Caco-2 (cell line): ENCODE measurements at regions not wholly inside any gene's neighbourhood (a gene's known extent, or its start where the extent isn't known, plus 50 kb on each side); places are given as distances from the start of the nearest gene placed in this dataset.

Experiments used
- BruUV-seq: library from RNA; stranded (reverse); fragments of 400-500 nt; replicated peaks from 2 replicates; lab custom pipeline; 2021; lab: Mats Ljungman, UMichigan
- CTCF ChIA-PET: fragments of 300-600 bp; sonication (Branson Sonifier 250); formaldehyde crosslinking; loops from one replicate; lab custom pipeline; 2022; ENCODE audit warnings: antibody characterized with exemption; lab: Charles Lee
- POLR2A ChIA-PET: fragments of 300-600 bp; sonication (Branson Sonifier 250); formaldehyde crosslinking; loops from one replicate; lab custom pipeline; 2022; ENCODE audit warnings: antibody characterized with exemption; lab: Charles Lee
- DNase-seq, 2 experiments: peaks; one replicate each; pipeline versions ENCODE4 v3.0.0 to v3.0.0-alpha.2; 2020 to 2022
- H3K27me3 ChIP-seq: replicated peaks from 2 replicates; pipeline ENCODE4 v1.6.0; 2011; ENCODE audit warnings: low read length; ENCODE audit not compliant: control insufficient read depth, insufficient read depth
- H3K36me3 ChIP-seq: 2 replicates; pipeline ENCODE4 v1.5.1; 2011; ENCODE audit warnings: low read length; ENCODE audit not compliant: control insufficient read depth, insufficient read depth
- H3K4me1 ChIP-seq: fragments of 250-450 bp; sonication (Bioruptor Pico); 2 replicates; pipeline ENCODE4 v1.5.1; 2020; ENCODE audit warnings: mild to moderate bottlenecking
- H3K4me3 ChIP-seq: 2 replicates; pipeline ENCODE4 v1.5.1; 2011; ENCODE audit warnings: low read depth, mild to moderate bottlenecking, control low read depth, low read length
- H3K9me3 ChIP-seq: fragments of 250-450 bp; sonication (Bioruptor Pico); 2 replicates; pipeline ENCODE4 v1.5.1; 2020; ENCODE audit warnings: mild to moderate bottlenecking, moderate library complexity
- H3K27ac Mint-ChIP-seq: one replicate; pipeline ENCODE4 v1.8.0; 2022; ENCODE audit warnings: mixed read lengths; ENCODE audit not compliant: unreplicated experiment
- H3K27me3 Mint-ChIP-seq: one replicate; pipeline ENCODE4 v1.8.0; 2022; ENCODE audit warnings: mixed read lengths; ENCODE audit not compliant: insufficient read depth, unreplicated experiment
- H3K36me3 Mint-ChIP-seq: one replicate; pipeline ENCODE4 v1.8.0; 2022; ENCODE audit warnings: mild to moderate bottlenecking, mixed read lengths; ENCODE audit not compliant: insufficient read depth, unreplicated experiment
- H3K4me1 Mint-ChIP-seq: one replicate; pipeline ENCODE4 v1.8.0; 2022; ENCODE audit warnings: low read depth, mixed read lengths; ENCODE audit not compliant: unreplicated experiment
- H3K4me3 Mint-ChIP-seq: one replicate; pipeline ENCODE4 v1.8.0; 2022; ENCODE audit warnings: mild to moderate bottlenecking, moderate library complexity, mixed read lengths; ENCODE audit not compliant: unreplicated experiment
- H3K9me3 Mint-ChIP-seq: one replicate; pipeline ENCODE4 v1.8.0; 2022; ENCODE audit warnings: mixed read lengths; ENCODE audit not compliant: unreplicated experiment
- intact Hi-C: fragments of 100-400 bp; cut with micrococcal nuclease; formaldehyde crosslinking; loops from one replicate; pipeline ENCODE4 v1.10.0; 2022; ENCODE audit not compliant: unreplicated experiment
- TF ChIP-seq, protein P1 (sequence below), 2 experiments: fragments of 200-600 bp in 1 of 2; IDR thresholded peaks; 1 replicate in 1 of 2; 2 replicates in 1 of 2; pipeline versions ENCODE4 v1.5.1 to v1.8.0; 2011 to 2022; ENCODE audit warnings: antibody characterized with exemption in 1 of 2, control low read depth in 1 of 2, inconsistent platforms in 1 of 2, low read depth in 1 of 2, low read length in 1 of 2, mild to moderate bottlenecking in 1 of 2, moderate library complexity in 1 of 2; ENCODE audit not compliant: insufficient read depth in 1 of 2, severe bottlenecking in 1 of 2, unreplicated experiment in 1 of 2

DNA sequence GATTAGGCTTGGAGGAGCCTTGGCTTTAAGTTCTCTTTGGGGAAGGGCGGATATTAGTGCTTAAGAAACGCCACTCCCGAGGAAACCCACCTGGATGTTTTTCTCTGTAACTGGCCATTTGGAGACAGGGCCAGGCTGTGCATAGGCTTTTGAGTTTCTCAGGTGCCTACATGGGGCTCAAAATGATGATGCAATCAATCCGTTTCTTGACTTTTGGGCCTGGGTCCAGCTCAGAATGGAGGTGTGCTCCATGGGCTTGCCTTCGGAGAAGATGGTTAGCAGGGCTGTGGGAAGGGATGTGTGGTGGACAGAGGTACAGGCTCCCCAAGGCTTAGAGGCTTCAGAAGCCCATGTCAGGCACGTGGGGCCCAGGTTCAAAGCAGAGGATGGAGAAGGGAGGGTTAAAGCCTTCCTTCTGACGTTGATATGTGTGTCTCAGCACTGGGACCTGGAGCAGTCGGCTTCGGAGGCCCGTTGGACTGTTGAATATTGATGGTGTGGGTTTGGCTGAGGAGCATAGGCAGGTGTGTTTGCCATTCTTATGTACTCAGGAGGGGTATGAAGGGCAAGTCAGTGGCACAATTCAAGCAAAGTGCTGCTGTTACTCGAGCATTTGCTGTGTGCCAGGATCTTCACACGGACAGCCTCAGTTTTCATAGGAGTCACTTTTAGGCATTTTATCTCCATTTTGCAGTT is 82.8 kb downstream of the SLC25A47 start:
- POLR2A ChIA-PET, result no interaction called here

DNA sequence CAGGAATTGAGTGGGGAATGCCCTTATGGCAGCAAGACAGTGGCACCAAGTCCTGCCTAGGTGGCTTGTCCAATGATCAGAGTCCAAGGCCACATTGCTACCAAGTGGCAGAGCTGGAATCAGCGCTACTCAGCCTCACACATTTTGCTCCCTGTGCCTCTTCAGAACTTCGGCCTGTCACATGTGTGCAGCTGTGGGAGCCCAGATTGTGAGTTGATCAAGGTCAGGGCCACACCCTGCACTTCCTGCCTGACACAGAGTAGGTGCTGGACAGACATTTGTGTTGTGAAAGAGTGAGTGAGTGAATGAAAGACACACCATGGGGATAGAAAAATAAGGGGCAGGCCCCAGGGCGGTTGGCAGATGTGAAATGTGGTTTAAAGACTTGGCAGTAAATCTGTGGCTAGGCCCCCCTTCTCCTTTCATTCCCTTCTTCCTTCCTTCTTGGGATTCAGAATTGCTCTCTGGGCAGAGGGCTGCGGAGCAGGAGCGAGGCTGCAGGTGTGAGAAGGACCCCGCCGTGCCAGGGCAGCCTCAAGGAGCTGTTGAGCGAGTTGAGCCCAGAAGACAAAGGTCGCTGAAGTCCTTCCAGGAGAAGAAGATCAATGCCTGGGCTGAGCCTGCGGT is 83.5 kb downstream of the SLC25A47 start:
- Mint-ChIP-seq H3K9me3 (no peaks in the 10 kb centered on the region), H3K4me3 (no peak overlapping the region), H3K36me3 (no peaks in the 10 kb centered on the region), H3K27ac (no peak overlapping the region), H3K4me1 (no peaks in the 10 kb centered on the region), H3K27me3 (no peaks in the 10 kb centered on the region)
- CTCF ChIA-PET, result no interaction called here
- no TSS peak for BruUV-seq
- intact Hi-C loops, result no loop called here
- POLR2A ChIA-PET, result no interaction called here
- Histone ChIP-seq H3K36me3 (no peaks in the 10 kb centered on the region), H3K4me3 (no peak overlapping the region), H3K9me3 (no peaks in the 10 kb centered on the region), H3K27me3 (no peaks in the 10 kb centered on the region), H3K4me1 (no peaks in the 10 kb centered on the region)
- TF ChIP-seq, protein P1, sequence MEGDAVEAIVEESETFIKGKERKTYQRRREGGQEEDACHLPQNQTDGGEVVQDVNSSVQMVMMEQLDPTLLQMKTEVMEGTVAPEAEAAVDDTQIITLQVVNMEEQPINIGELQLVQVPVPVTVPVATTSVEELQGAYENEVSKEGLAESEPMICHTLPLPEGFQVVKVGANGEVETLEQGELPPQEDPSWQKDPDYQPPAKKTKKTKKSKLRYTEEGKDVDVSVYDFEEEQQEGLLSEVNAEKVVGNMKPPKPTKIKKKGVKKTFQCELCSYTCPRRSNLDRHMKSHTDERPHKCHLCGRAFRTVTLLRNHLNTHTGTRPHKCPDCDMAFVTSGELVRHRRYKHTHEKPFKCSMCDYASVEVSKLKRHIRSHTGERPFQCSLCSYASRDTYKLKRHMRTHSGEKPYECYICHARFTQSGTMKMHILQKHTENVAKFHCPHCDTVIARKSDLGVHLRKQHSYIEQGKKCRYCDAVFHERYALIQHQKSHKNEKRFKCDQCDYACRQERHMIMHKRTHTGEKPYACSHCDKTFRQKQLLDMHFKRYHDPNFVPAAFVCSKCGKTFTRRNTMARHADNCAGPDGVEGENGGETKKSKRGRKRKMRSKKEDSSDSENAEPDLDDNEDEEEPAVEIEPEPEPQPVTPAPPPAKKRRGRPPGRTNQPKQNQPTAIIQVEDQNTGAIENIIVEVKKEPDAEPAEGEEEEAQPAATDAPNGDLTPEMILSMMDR (IDR thresholded peaks at IDR 0.05; ENCODE audit: insufficient read depth in 1 of 2, low read depth in 1 of 2, low read length in 1 of 2, severe bottlenecking in 1 of 2, unreplicated experiment in 1 of 2), result no peak
- DNase-seq, result no peak

More for the DNA sequence above, 82.8 kb downstream of the SLC25A47 start:
- Mint-ChIP-seq H3K27ac (no peak overlapping the region), H3K4me1 (no peaks in the 10 kb centered on the region), H3K27me3 (no peaks in the 10 kb centered on the region), H3K36me3 (no peaks in the 10 kb centered on the region), H3K4me3 (no peak overlapping the region), H3K9me3 (no peaks in the 10 kb centered on the region)
- Histone ChIP-seq H3K9me3 (no peaks in the 10 kb centered on the region), H3K36me3 (no peaks in the 10 kb centered on the region), H3K4me1 (no peaks in the 10 kb centered on the region), H3K4me3 (no peak overlapping the region), H3K27me3 (no peaks in the 10 kb centered on the region)
- TF ChIP-seq, protein P1 (IDR thresholded peaks at IDR 0.05; ENCODE audit: insufficient read depth in 1 of 2, low read depth in 1 of 2, low read length in 1 of 2, severe bottlenecking in 1 of 2, unreplicated experiment in 1 of 2), result no peak
- intact Hi-C loops, result no loop called here
- BruUV-seq, result no TSS peak
- DNase-seq, result no peak
- CTCF ChIA-PET, result no interaction called here

DNA sequence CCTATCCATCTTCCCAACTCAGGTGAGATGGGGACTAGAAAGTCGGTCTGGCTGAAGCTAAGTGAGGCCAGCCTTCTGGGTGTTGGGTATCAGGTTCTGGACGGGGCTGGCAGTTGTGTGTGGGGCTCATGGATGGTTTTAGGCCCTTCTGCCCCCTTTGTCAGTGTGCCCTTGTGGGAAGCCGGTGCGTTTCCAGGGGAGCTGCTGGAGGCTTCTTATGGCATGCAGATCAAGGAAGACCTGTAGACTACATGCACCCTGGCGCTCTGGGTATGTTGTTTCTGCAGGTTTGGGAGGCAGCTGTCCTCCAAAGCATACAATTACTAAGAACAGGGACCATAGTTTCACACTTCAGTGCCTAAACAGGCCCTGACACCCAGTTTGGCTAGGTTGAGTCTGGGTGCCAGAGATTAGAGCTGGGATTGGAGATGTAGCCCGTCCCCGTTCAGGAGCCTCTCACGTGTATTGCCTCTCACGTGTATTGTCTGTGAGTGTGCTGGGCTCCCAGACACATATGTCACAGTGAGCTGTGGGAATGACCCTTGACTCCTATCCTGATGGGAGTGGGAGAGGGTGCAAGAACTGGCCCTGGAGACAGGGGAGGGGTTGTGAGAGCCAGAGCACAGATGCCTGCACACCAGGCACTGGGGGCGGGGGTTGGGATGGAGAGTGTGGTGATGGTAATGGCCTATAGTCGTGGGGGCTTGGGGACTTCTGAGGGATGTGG is 84.4 kb downstream of the SLC25A47 start:
- H3K27ac Mint-ChIP-seq, result no peak overlapping the region
- no peaks in the 10 kb centered on the region for H3K9me3 Mint-ChIP-seq
- no peak overlapping the region for H3K4me3 Mint-ChIP-seq
- no peaks in the 10 kb centered on the region for H3K9me3 ChIP-seq
- H3K27me3 ChIP-seq, result no peaks in the 10 kb centered on the region
- DNase-seq, result no peak
- no peak overlapping the region for H3K4me3 ChIP-seq
- no peaks in the 10 kb centered on the region for H3K4me1 Mint-ChIP-seq
- ChIA-PET POLR2A (no interaction called here), CTCF (interaction anchor here (1.2 kb wide), 1 partner anchor 238 kb away, joined by 3 read pairs; no protein-coding TSS in a partner anchor)
- intact Hi-C loops, result no loop called here
- TF ChIP-seq, protein P1 (IDR thresholded peaks at IDR 0.05; ENCODE audit: insufficient read depth in 1 of 2, low read depth in 1 of 2, low read length in 1 of 2, severe bottlenecking in 1 of 2, unreplicated experiment in 1 of 2), result no peak
- H3K27me3 Mint-ChIP-seq, result no peaks in the 10 kb centered on the region
- H3K4me1 ChIP-seq, result no peaks in the 10 kb centered on the region
- H3K36me3 ChIP-seq, result no peaks in the 10 kb centered on the region
- BruUV-seq, result no TSS peak
- no peaks in the 10 kb centered on the region for H3K36me3 Mint-ChIP-seq
